ENCODE measurements at regions not wholly inside any gene's neighbourhood (a gene's known extent, or its start where the extent isn't known, plus 50 kb on each side); places are given as distances from the start of the nearest gene placed in this dataset.

GRCh38 chr5:117060099-117060498 is 485.5 kb upstream of the SEMA6A start:
- no peak for DNase-seq (ENCODE audit: low spot score)

GRCh38 chr5:117058740-117059139 is 484.1 kb upstream of the SEMA6A start:
- no peak for DNase-seq (ENCODE audit: low spot score)

GRCh38 chr5:117055517-117055916 is 480.9 kb upstream of the SEMA6A start:
- no peak for DNase-seq (ENCODE audit: low spot score)

GRCh38 chr5:117054911-117055310 is 480.3 kb upstream of the SEMA6A start:
- DNase-seq (ENCODE audit: low spot score): no peak

- DNase-seq (ENCODE audit: low spot score): no peak
These were observed 479.5 kb upstream of the SEMA6A start for GRCh38 chr5:117054141-117054540.

GRCh38 chr5:117041926-117042595 is 467.4 kb upstream of the SEMA6A start:
- no peak for DNase-seq (ENCODE audit: low spot score)

- no peak for DNase-seq (ENCODE audit: low spot score)
These were observed 464.4 kb upstream of the SEMA6A start for GRCh38 chr5:117039035-117039434.

GRCh38 chr5:117027384-117027783 is 452.8 kb upstream of the SEMA6A start:
- DNase-seq (ENCODE audit: low spot score): no peak

- no peak for DNase-seq (ENCODE audit: low spot score)
These were observed 446.4 kb upstream of the SEMA6A start for GRCh38 chr5:117020999-117021398.

GRCh38 chr5:117013280-117013877 is 438.8 kb upstream of the SEMA6A start:
- DNase-seq (ENCODE audit: low spot score): no peak

- no peak for DNase-seq (ENCODE audit: low spot score)
These were observed 436.0 kb upstream of the SEMA6A start for GRCh38 chr5:117010574-117010973.

GRCh38 chr5:116998024-116998423 is 423.4 kb upstream of the SEMA6A start:
- no peak for DNase-seq (ENCODE audit: low spot score)

- DNase-seq (ENCODE audit: low spot score): no peak
These were observed 418.1 kb upstream of the SEMA6A start for GRCh38 chr5:116992681-116993080.

GRCh38 chr5:116989995-116990394 is 415.4 kb upstream of the SEMA6A start:
- DNase-seq (ENCODE audit: low spot score): no peak

- DNase-seq (ENCODE audit: low spot score): no peak
These were observed 407.4 kb upstream of the SEMA6A start for GRCh38 chr5:116982035-116982434.

- no peak for DNase-seq (ENCODE audit: low spot score)
These were observed 406.0 kb upstream of the SEMA6A start for GRCh38 chr5:116980581-116980980.

- no peak for DNase-seq (ENCODE audit: low spot score)
These were observed 402.1 kb upstream of the SEMA6A start for GRCh38 chr5:116976767-116977166.

GRCh38 chr5:116971131-116971530 is 396.5 kb upstream of the SEMA6A start:
- no peak for DNase-seq (ENCODE audit: low spot score)

- DNase-seq (ENCODE audit: low spot score): no peak
These were observed 395.7 kb upstream of the SEMA6A start for GRCh38 chr5:116970318-116970717.

- DNase-seq (ENCODE audit: low spot score): no peak
These were observed 389.8 kb upstream of the SEMA6A start for GRCh38 chr5:116964438-116964837.

- no peak for DNase-seq (ENCODE audit: low spot score)
These were observed 386.4 kb upstream of the SEMA6A start for GRCh38 chr5:116961021-116961420.

GRCh38 chr5:116959843-116960242 is 385.2 kb upstream of the SEMA6A start:
- no peak for DNase-seq (ENCODE audit: low spot score)

- DNase-seq (ENCODE audit: low spot score): no peak
These were observed 378.8 kb upstream of the SEMA6A start for GRCh38 chr5:116953251-116953930.
